Natural killer cell (primary cell): ENCODE measurements at regions not wholly inside any gene's neighbourhood (a gene's known extent, or its start where the extent isn't known, plus 50 kb on each side); places are given as distances from the start of the nearest gene placed in this dataset.

ENCODE experiments used
- ATAC-seq, 3 donors: fragments of 150-1000 bp in 2 of 3; fragments of 200-7000 bp in 1 of 3; cut with Tn5 transposase; 1 replicate in 1 of 3; 2 replicates in 2 of 3; pipeline ENCODE4 v1.10.0; 2021; ENCODE audit warnings: mild to moderate bottlenecking in 2 of 3, moderate library complexity in 2 of 3
- DNase-seq, 2 donors: peaks; one replicate each; pipeline versions ENCODE4 v3.0.0 to v3.0.0-alpha.2; 2013 to 2021; ENCODE audit warnings: mixed read lengths in 1 of 2
- H3K27ac ChIP-seq: one replicate; pipeline ENCODE4 v1.5.1; 2013; ENCODE audit warnings: mild to moderate bottlenecking, low read length
- H3K27me3 ChIP-seq: one replicate; pipeline ENCODE4 v1.6.1; 2013; ENCODE audit warnings: low read length; ENCODE audit not compliant: control insufficient read depth, insufficient read depth
- H3K36me3 ChIP-seq: one replicate; pipeline ENCODE4 v1.6.1; 2013; ENCODE audit warnings: low read length; ENCODE audit not compliant: control insufficient read depth, insufficient read depth
- H3K4me1 ChIP-seq: one replicate; pipeline ENCODE4 v1.6.1; 2013; ENCODE audit warnings: low read length; ENCODE audit not compliant: control insufficient read depth, insufficient read depth
- H3K4me3 ChIP-seq: one replicate; pipeline ENCODE4 v1.5.1; 2013; ENCODE audit warnings: low read length
- H3K9me3 ChIP-seq: one replicate; pipeline ENCODE4 v1.6.1; 2013; ENCODE audit warnings: low read length; ENCODE audit not compliant: control insufficient read depth, insufficient read depth
- H3K27ac Mint-ChIP-seq, 2 donors: one replicate each; pipeline ENCODE4 v1.8.0; 2022; ENCODE audit warnings: mild to moderate bottlenecking in 2 of 2, mixed read lengths in 2 of 2, moderate library complexity in 1 of 2
- H3K27me3 Mint-ChIP-seq, 2 donors: one replicate each; pipeline ENCODE4 v1.8.0; 2022; ENCODE audit warnings: low read depth in 2 of 2, mixed read lengths in 2 of 2
- H3K36me3 Mint-ChIP-seq: one replicate; pipeline ENCODE4 v1.8.0; 2022; ENCODE audit warnings: mixed read lengths
- H3K4me1 Mint-ChIP-seq, 2 donors: one replicate each; pipeline ENCODE4 v1.8.0; 2022; ENCODE audit warnings: mixed read lengths in 2 of 2
- H3K4me3 Mint-ChIP-seq: one replicate; pipeline ENCODE4 v1.8.0; 2022; ENCODE audit warnings: mild to moderate bottlenecking, moderate library complexity, mixed read lengths
- H3K9me3 Mint-ChIP-seq, 2 donors: one replicate each; pipeline ENCODE4 v1.8.0; 2022; ENCODE audit warnings: mixed read lengths in 2 of 2
- WGBS: methylation state at CpG from one replicate; pipeline ENCODE4 v1.1.7; 2013; ENCODE audit warnings: missing lambda C conversion rate; ENCODE audit not compliant: insufficient coverage; 5-methylcytosine and 5-hydroxymethylcytosine counted together
- intact Hi-C: fragments of 100-400 bp; cut with micrococcal nuclease; formaldehyde crosslinking; loops from one replicate; pipeline ENCODE4 v1.14.2; 2022
- TF ChIP-seq, protein P1 (sequence below): fragments of 200-600 bp; IDR thresholded peaks from one replicate; pipeline ENCODE4 v1.8.0; 2022; ENCODE audit warnings: antibody characterized with exemption

DNA sequence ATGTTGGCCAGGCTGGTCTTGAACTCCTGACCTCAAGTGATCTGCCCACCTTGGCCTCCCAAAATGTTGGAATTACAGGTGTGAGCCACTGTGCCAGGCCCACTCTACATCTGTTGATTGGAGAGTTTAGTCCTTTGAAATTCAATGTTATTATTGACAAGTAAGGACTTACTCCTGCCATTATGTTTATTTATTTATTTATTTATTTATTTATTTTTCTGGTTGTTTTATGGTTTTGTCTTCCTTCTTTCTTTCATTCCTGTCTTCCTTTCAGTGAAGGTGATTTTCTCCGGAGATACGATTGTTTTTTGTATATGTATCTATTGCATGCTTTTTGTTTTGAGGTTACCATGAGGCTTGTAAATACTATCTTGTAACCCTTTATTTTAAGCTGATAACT, 602.6 kb downstream of the EPM2A start:
- H3K9me3 ChIP-seq = no peaks in the 10 kb centered on the region
- Mint-ChIP-seq H3K4me1 (no peaks in the 10 kb centered on the region), H3K36me3 (no peaks in the 10 kb centered on the region), H3K27ac (no peak overlapping the region), H3K9me3 (no peaks in the 10 kb centered on the region), H3K4me3 (no peak overlapping the region), H3K27me3 (peaks cover 0 to 2% of the 10 kb centered on the region in 2 donors)
- H3K4me3 ChIP-seq = no peak overlapping the region
- H3K27me3 ChIP-seq = no peaks in the 10 kb centered on the region
- H3K4me1 ChIP-seq = no peaks in the 10 kb centered on the region
- H3K27ac ChIP-seq = no peak overlapping the region
- TF ChIP-seq, protein P1, sequence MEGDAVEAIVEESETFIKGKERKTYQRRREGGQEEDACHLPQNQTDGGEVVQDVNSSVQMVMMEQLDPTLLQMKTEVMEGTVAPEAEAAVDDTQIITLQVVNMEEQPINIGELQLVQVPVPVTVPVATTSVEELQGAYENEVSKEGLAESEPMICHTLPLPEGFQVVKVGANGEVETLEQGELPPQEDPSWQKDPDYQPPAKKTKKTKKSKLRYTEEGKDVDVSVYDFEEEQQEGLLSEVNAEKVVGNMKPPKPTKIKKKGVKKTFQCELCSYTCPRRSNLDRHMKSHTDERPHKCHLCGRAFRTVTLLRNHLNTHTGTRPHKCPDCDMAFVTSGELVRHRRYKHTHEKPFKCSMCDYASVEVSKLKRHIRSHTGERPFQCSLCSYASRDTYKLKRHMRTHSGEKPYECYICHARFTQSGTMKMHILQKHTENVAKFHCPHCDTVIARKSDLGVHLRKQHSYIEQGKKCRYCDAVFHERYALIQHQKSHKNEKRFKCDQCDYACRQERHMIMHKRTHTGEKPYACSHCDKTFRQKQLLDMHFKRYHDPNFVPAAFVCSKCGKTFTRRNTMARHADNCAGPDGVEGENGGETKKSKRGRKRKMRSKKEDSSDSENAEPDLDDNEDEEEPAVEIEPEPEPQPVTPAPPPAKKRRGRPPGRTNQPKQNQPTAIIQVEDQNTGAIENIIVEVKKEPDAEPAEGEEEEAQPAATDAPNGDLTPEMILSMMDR = no peak
- no peaks in the 10 kb centered on the region for H3K36me3 ChIP-seq
- intact Hi-C loops = no loop called here
- WGBS = no CpG with 5 or more reads among the region's 2 CpGs
- DNase-seq (no peak), ATAC-seq (no peak)

GRCh38 chr6:145135702-145136101, 599.6 kb downstream of the EPM2A start:
- H3K27me3 ChIP-seq = no peaks in the 10 kb centered on the region
- intact Hi-C loops = no loop called here
- peaks cover 0 to 7% of the 10 kb centered on the region in 2 donors for H3K27me3 Mint-ChIP-seq
- H3K4me3 ChIP-seq = no peak overlapping the region
- H3K4me3 Mint-ChIP-seq = no peak overlapping the region
- no peaks in the 10 kb centered on the region for H3K9me3 Mint-ChIP-seq
- ATAC-seq (no peak), DNase-seq (no peak)
- H3K27ac Mint-ChIP-seq = no peak overlapping the region
- H3K36me3 ChIP-seq = no peaks in the 10 kb centered on the region
- WGBS = 89% methylated on average over 4 of the region's 6 CpGs
- no peaks in the 10 kb centered on the region for H3K4me1 ChIP-seq
- no peaks in the 10 kb centered on the region for H3K4me1 Mint-ChIP-seq
- no peaks in the 10 kb centered on the region for H3K36me3 Mint-ChIP-seq
- H3K9me3 ChIP-seq = no peaks in the 10 kb centered on the region
- no peak overlapping the region for H3K27ac ChIP-seq
- TF ChIP-seq, protein P1 = no peak

DNA sequence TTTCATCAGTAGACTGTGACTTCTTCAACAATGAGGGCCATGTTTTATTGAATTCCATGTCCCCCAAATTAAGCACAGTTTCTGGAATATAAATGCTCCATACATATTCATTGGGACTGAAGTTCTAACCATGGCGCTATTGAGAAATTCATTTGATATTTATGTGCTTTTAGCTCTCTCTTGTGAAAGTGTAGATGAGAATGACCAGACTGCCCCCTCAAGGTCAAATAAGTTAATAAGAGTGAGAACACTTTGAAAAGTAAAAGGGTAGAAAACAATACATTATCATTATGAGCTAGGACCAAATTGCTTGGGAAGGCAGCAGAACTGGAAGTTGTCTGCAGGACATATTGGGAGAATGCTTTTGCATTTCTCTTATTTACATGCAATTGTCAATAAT, 597.9 kb downstream of the EPM2A start:
- intact Hi-C loops = no loop called here
- no peak overlapping the region for H3K4me3 Mint-ChIP-seq
- WGBS = no CpG with 5 or more reads among the region's 1 CpG
- TF ChIP-seq, protein P1 = no peak
- Histone ChIP-seq H3K27me3 (no peaks in the 10 kb centered on the region), H3K9me3 (no peaks in the 10 kb centered on the region), H3K4me3 (no peak overlapping the region), H3K27ac (no peak overlapping the region), H3K4me1 (no peaks in the 10 kb centered on the region), H3K36me3 (no peaks in the 10 kb centered on the region)
- H3K27me3 Mint-ChIP-seq = peaks cover 0 to 7% of the 10 kb centered on the region in 2 donors
- ATAC-seq = no peak
- DNase-seq = no peak
- no peaks in the 10 kb centered on the region for H3K9me3 Mint-ChIP-seq
- H3K4me1 Mint-ChIP-seq = no peaks in the 10 kb centered on the region
- no peaks in the 10 kb centered on the region for H3K36me3 Mint-ChIP-seq
- no peak overlapping the region for H3K27ac Mint-ChIP-seq

- Histone ChIP-seq H3K4me1 (no peaks in the 10 kb centered on the region), H3K4me3 (no peak overlapping the region), H3K9me3 (no peaks in the 10 kb centered on the region), H3K27me3 (no peaks in the 10 kb centered on the region), H3K27ac (no peak overlapping the region), H3K36me3 (no peaks in the 10 kb centered on the region)
- no peak for DNase-seq
- intact Hi-C loops = no loop called here
- Mint-ChIP-seq H3K4me1 (no peaks in the 10 kb centered on the region), H3K27me3 (peaks cover 0 to 7% of the 10 kb centered on the region in 2 donors), H3K36me3 (no peaks in the 10 kb centered on the region), H3K9me3 (no peaks in the 10 kb centered on the region), H3K4me3 (no peak overlapping the region), H3K27ac (no peak overlapping the region)
- TF ChIP-seq, protein P1 = no peak
- ATAC-seq = no peak
Measured at GRCh38 chr6:145138469-145139139, 596.7 kb downstream of the EPM2A start.
